ENCODE measurements at regions not wholly inside any gene's neighbourhood (a gene's known extent, or its start where the extent isn't known, plus 50 kb on each side); places are given as distances from the start of the nearest gene placed in this dataset.

DNA sequence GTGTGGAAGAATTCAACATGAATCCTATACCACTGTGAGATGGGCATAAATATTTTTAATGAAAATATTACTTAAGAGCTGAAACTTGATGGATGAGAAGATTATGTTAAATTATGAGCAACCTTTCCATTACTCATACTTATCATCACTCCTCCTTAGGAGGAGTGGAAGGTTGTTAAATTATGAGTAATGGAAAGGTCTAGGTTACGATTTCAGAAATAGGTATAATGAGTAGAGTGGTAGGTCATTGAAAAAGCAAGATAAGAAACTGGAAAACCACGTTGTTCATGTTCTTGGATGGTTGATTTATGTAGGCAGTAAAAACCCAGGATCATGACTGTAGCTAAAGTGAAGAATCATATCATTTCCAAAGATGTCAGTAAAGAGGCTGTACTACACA lies 973.2 kb upstream of the RAG2 start:
- no TSS peak for BruUV-seq (replicated peaks)
- H2AFZ ChIP-seq (ENCODE audit: low read length) = no peak overlapping the region
- in situ Hi-C loops (cut with HindIII; ENCODE audit: extremely low pct_ligation_motif_present, low pct_unique_long_range_greater_than_20kb) = no loop called here

More for the DNA sequence above, 973.2 kb upstream of the RAG2 start:
- ATAC-seq (no peak), FAIRE-seq (no peak), DNase-seq (ENCODE audit: low spot score) (no peak)
- ChIA-PET CTCF (ENCODE audit: low intra/inter-chr PET ratio, low total read pairs) (no interaction called here), POLR2A (no interaction called here)
- no peak overlapping the region for H3K4me3 ChIP-seq (replicated peaks in 1 of 3; ENCODE audit: insufficient read depth in 1 of 3, low read depth in 2 of 3, low read length in 3 of 3)
- WGBS (ENCODE audit: low lambda C conversion rate) = 0% methylated on average over 2 of the region's 2 CpGs
- H3K79me2 ChIP-seq (ENCODE audit: insufficient read depth, low read length) = no peaks in the 10 kb centered on the region
- TF ChIP-seq ZNF749 (CRISPR knock-in tag; IDR thresholded peaks at IDR 0.05; ENCODE audit: borderline replicate concordance) = no peak
- TF ChIP-seq USF2 (IDR thresholded peaks at IDR 0.05; ENCODE audit: low read depth, low read length) = no peak
- no peak for TF ChIP-seq USF2 (CRISPR knock-in tag; IDR thresholded peaks at IDR 0.05; ENCODE audit: borderline replicate concordance)
- no peak for TF ChIP-seq MEIS1 (CRISPR knock-in tag; IDR thresholded peaks at IDR 0.05; ENCODE audit: borderline replicate concordance)
- no peak for TF ChIP-seq POLR2G (IDR thresholded peaks at IDR 0.05; ENCODE audit: low read depth, low read length)
- TF ChIP-seq LRRFIP1 (CRISPR knock-in tag; conservative IDR thresholded peaks at IDR 0.05) = no peak
- TF ChIP-seq ZBTB8A (CRISPR knock-in tag; IDR thresholded peaks at IDR 0.05; ENCODE audit: borderline replicate concordance, low read depth) = no peak
- H3K9me3 ChIP-seq (ENCODE audit: low read length) = peaks cover 74% of the 10 kb centered on the region
- H3K36me3 ChIP-seq (replicated peaks in 1 of 2; ENCODE audit: control insufficient read depth in 1 of 2, insufficient read depth in 2 of 2, low read length in 2 of 2) = no peaks in the 10 kb centered on the region
- H3K27ac ChIP-seq (ENCODE audit: extremely low read length, insufficient read depth, low read length) = no peak overlapping the region
- no peaks in the 10 kb centered on the region for H3K4me1 ChIP-seq (ENCODE audit: insufficient read depth, low read length)
- no peaks in the 10 kb centered on the region for H4K20me1 ChIP-seq (ENCODE audit: insufficient read depth, low read length)
- H3K27me3 ChIP-seq (ENCODE audit: control insufficient read depth in 1 of 2, insufficient read depth in 2 of 2, low read length in 2 of 2) = no peaks in the 10 kb centered on the region
- H3K9ac ChIP-seq (ENCODE audit: insufficient read depth, low read depth, low read length) = no peak overlapping the region
- intact Hi-C loops (cut with micrococcal nuclease; ENCODE audit: unreplicated experiment) = no loop called here
- H3K4me2 ChIP-seq (ENCODE audit: low read depth, low read length) = no peak overlapping the region

All from HepG2 (cell line).